ENCODE measurements at regions not wholly inside any gene's neighbourhood (a gene's known extent, or its start where the extent isn't known, plus 50 kb on each side); places are given as distances from the start of the nearest gene placed in this dataset.

GRCh38 chr13:61738236-61738750, 322.6 kb upstream of the PCDH20 start:
- Histone ChIP-seq H3K36me3 (ENCODE audit: insufficient read depth, low read length) (no peaks in the 10 kb centered on the region), H3K27ac (ENCODE audit: low read depth in 1 of 2, low read length in 2 of 2) (no peak overlapping the region), H3K4me1 (ENCODE audit: insufficient read depth, low read length) (no peaks in the 10 kb centered on the region), H3K4me3 (ENCODE audit: low read length) (no peak overlapping the region), H3K27me3 (ENCODE audit: control insufficient read depth in 1 of 2, insufficient read depth in 2 of 2, low read length in 2 of 2) (no peaks in the 10 kb centered on the region), H3K9me3 (ENCODE audit: control insufficient read depth in 1 of 2, insufficient read depth in 1 of 2, low read length in 2 of 2) (peaks cover 0 to 4% of the 10 kb centered on the region in 2 experiments)
- ChIA-PET POLR2A (no interaction called here), CTCF (no interaction called here)
- no peaks in the 10 kb centered on the region for H3K4me1 Mint-ChIP-seq (ENCODE audit: low read depth)
- intact Hi-C loops (cut with DNase I, micrococcal nuclease) = no loop called here
- ATAC-seq (ENCODE audit: poor library complexity) (no peak), DNase-seq (no peak)
- H3K27ac Mint-ChIP-seq = no peak overlapping the region
- no peak overlapping the region for H3K4me3 Mint-ChIP-seq
- no peaks in the 10 kb centered on the region for H3K27me3 Mint-ChIP-seq
- peaks cover 7% of the 10 kb centered on the region for H3K9me3 Mint-ChIP-seq
- no peak for TF ChIP-seq CTCF (IDR thresholded peaks at IDR 0.05)
- H3K36me3 Mint-ChIP-seq (ENCODE audit: low read depth) = no peaks in the 10 kb centered on the region

DNA sequence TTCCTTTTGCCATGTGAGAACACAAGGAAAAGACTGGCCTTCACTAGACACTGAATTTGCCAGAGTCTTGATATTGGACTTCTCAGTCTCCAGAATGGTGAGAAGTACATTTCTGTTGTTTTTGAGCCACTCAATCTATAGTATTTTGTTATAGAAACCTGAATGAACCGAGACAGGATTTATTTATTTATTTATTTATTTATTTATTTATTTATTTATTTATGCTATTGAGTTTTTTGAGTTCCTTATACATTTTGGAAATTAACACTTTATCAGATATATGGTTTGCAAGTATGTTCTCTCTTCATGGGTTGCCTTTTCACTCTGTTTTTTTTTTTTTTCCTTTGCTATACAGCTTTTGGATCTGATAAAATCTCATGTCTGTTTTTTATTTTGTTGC, 319.0 kb upstream of the PCDH20 start:
- Histone ChIP-seq H3K4me3 (ENCODE audit: low read length) (no peak overlapping the region), H3K4me1 (ENCODE audit: insufficient read depth, low read length) (no peaks in the 10 kb centered on the region), H3K27me3 (ENCODE audit: control insufficient read depth in 1 of 2, insufficient read depth in 2 of 2, low read length in 2 of 2) (no peaks in the 10 kb centered on the region), H3K36me3 (ENCODE audit: insufficient read depth, low read length) (no peaks in the 10 kb centered on the region), H3K27ac (ENCODE audit: low read depth in 1 of 2, low read length in 2 of 2) (no peak overlapping the region), H3K9me3 (ENCODE audit: control insufficient read depth in 1 of 2, insufficient read depth in 1 of 2, low read length in 2 of 2) (peaks cover 0 to 5% of the 10 kb centered on the region in 2 experiments)
- no peak for ATAC-seq (ENCODE audit: poor library complexity)
- ChIA-PET CTCF (no interaction called here), POLR2A (no interaction called here)
- H3K9me3 Mint-ChIP-seq = peaks cover 3% of the 10 kb centered on the region
- TF ChIP-seq CTCF (IDR thresholded peaks at IDR 0.05) = no peak
- no peak for DNase-seq
- H3K4me3 Mint-ChIP-seq = no peak overlapping the region
- intact Hi-C loops (cut with DNase I, micrococcal nuclease) = no loop called here
- H3K4me1 Mint-ChIP-seq (ENCODE audit: low read depth) = no peaks in the 10 kb centered on the region
- no peak overlapping the region for H3K27ac Mint-ChIP-seq
- no peaks in the 10 kb centered on the region for H3K36me3 Mint-ChIP-seq (ENCODE audit: low read depth)
- H3K27me3 Mint-ChIP-seq = no peaks in the 10 kb centered on the region

GRCh38 chr13:61728471-61728870, 312.8 kb upstream of the PCDH20 start:
- POLR2A ChIA-PET = no interaction called here
- no peak overlapping the region for H3K27ac Mint-ChIP-seq
- no peak for ATAC-seq (ENCODE audit: poor library complexity)
- H3K4me3 ChIP-seq (ENCODE audit: low read length) = no peak overlapping the region
- intact Hi-C loops (cut with DNase I, micrococcal nuclease) = no loop called here
- H3K4me1 Mint-ChIP-seq (ENCODE audit: low read depth) = no peaks in the 10 kb centered on the region
- H3K9me3 ChIP-seq (ENCODE audit: control insufficient read depth in 1 of 2, insufficient read depth in 1 of 2, low read length in 2 of 2) = peaks cover 0 to 11% of the 10 kb centered on the region in 2 experiments
- no peak overlapping the region for H3K27ac ChIP-seq (ENCODE audit: low read depth in 1 of 2, low read length in 2 of 2)
- peaks cover 7% of the 10 kb centered on the region for H3K9me3 Mint-ChIP-seq
- H3K36me3 ChIP-seq (ENCODE audit: insufficient read depth, low read length) = no peaks in the 10 kb centered on the region
- H3K27me3 ChIP-seq (ENCODE audit: control insufficient read depth in 1 of 2, insufficient read depth in 2 of 2, low read length in 2 of 2) = no peaks in the 10 kb centered on the region
- no peaks in the 10 kb centered on the region for H3K4me1 ChIP-seq (ENCODE audit: insufficient read depth, low read length)
- TF ChIP-seq CTCF (IDR thresholded peaks at IDR 0.05) = no peak
- CTCF ChIA-PET = no interaction called here
- DNase-seq = no peak
- no peaks in the 10 kb centered on the region for H3K27me3 Mint-ChIP-seq
- H3K36me3 Mint-ChIP-seq (ENCODE audit: low read depth) = no peaks in the 10 kb centered on the region
- no peak overlapping the region for H3K4me3 Mint-ChIP-seq
